Left ventricle myocardium superior (tissue), 1 donor: ENCODE measurements at regions not wholly inside any gene's neighbourhood (a gene's known extent, or its start where the extent isn't known, plus 50 kb on each side); places are given as distances from the start of the nearest gene placed in this dataset.
"Not testable (repeated sequence)": the region's sequence is repeated elsewhere in the genome, so short reads cannot be mapped to it uniquely, and the experiment has no call there.

Source experiments
- ATAC-seq: fragments of 200-7000 bp; cut with Tn5 transposase; one replicate; pipeline ENCODE4 v1.9.1; 2020; ENCODE audit warnings: mild to moderate bottlenecking, moderate library complexity
- DNase-seq: peaks from one replicate; pipeline ENCODE4 v3.0.0-alpha.2; 2020
- intact Hi-C: fragments of 100-400 bp; cut with micrococcal nuclease; formaldehyde crosslinking; loops from one replicate; pipeline ENCODE4 v1.11.0; 2022
- donor health status: DM: no; HTN: yes; CAD: no; lungs with severe emphysema.

- intact Hi-C loops, result no loop called here
- DNase-seq (no peak), ATAC-seq (no peak)
Observed at GRCh38 chrX:34576864-34577263, 80.2 kb downstream of the TMEM47 start.

- intact Hi-C loops, result no loop called here
- no peak for ATAC-seq
- no peak for DNase-seq
Observed at GRCh38 chrX:34565981-34566380, 91.1 kb downstream of the TMEM47 start.

- intact Hi-C loops, result no loop called here
- ATAC-seq, result no peak
- DNase-seq, result no peak
Observed at GRCh38 chrX:34563804-34564203, 93.3 kb downstream of the TMEM47 start.

- no peak for DNase-seq
- ATAC-seq, result no peak
- intact Hi-C loops, result no loop called here
Observed at GRCh38 chrX:34563061-34563460, 94.0 kb downstream of the TMEM47 start.

GRCh38 chrX:34562006-34562405 is 95.1 kb downstream of the TMEM47 start:
- intact Hi-C loops, result no loop called here
- ATAC-seq (no peak), DNase-seq (no peak)

- intact Hi-C loops, result no loop called here
- ATAC-seq (no peak), DNase-seq (no peak)
Observed at GRCh38 chrX:34560180-34560579, 96.9 kb downstream of the TMEM47 start.

- intact Hi-C loops, result no loop called here
- no peak for DNase-seq
- ATAC-seq, result no peak
Observed at GRCh38 chrX:34559325-34559724, 97.8 kb downstream of the TMEM47 start.

GRCh38 chrX:34557733-34558132 is 99.4 kb downstream of the TMEM47 start:
- ATAC-seq (no peak), DNase-seq (no peak)
- intact Hi-C loops, result no loop called here

GRCh38 chrX:34555481-34555880 is 101.6 kb downstream of the TMEM47 start:
- intact Hi-C loops, result no loop called here
- no peak for DNase-seq
- no peak for ATAC-seq

GRCh38 chrX:34546366-34546765 is 110.7 kb downstream of the TMEM47 start:
- no peak for ATAC-seq

GRCh38 chrX:34528081-34528480 is 129.0 kb downstream of the TMEM47 start:
- DNase-seq, result no peak
- no peak for ATAC-seq
- intact Hi-C loops, result no loop called here

More at GRCh38 chrX:34546366-34546765, 110.7 kb downstream of the TMEM47 start:
- intact Hi-C loops, result no loop called here
- DNase-seq, result no peak

- intact Hi-C loops, result no loop called here
- ATAC-seq (no peak), DNase-seq (no peak)
Observed at GRCh38 chrX:34521563-34521962, 135.5 kb downstream of the TMEM47 start.

GRCh38 chrX:34509394-34509793 is 147.7 kb downstream of the TMEM47 start:
- intact Hi-C loops, result no loop called here
- ATAC-seq (no peak), DNase-seq (no peak)

- ATAC-seq, result no peak
- intact Hi-C loops, result no loop called here
- DNase-seq, result no peak
Observed at GRCh38 chrX:34503119-34503518, 154.0 kb downstream of the TMEM47 start.

- ATAC-seq (no peak), DNase-seq (no peak)
- intact Hi-C loops, result no loop called here
Observed at GRCh38 chrX:34493086-34493485, 164.0 kb downstream of the TMEM47 start.

- ATAC-seq, result no peak
Observed at GRCh38 chrX:34491126-34491525, 166.0 kb downstream of the TMEM47 start.

GRCh38 chrX:34487364-34487763 is 169.7 kb downstream of the TMEM47 start:
- intact Hi-C loops, result no loop called here
- ATAC-seq (no peak), DNase-seq (no peak)

More at GRCh38 chrX:34491126-34491525, 166.0 kb downstream of the TMEM47 start:
- no peak for DNase-seq
- intact Hi-C loops, result no loop called here

- intact Hi-C loops, result no loop called here
- DNase-seq, result no peak
- no peak for ATAC-seq
Observed at GRCh38 chrX:34483980-34484379, 173.1 kb downstream of the TMEM47 start.

- ATAC-seq (no peak), DNase-seq (no peak)
- intact Hi-C loops, result no loop called here
Observed at GRCh38 chrX:34470507-34470906, 186.6 kb downstream of the TMEM47 start.

GRCh38 chrX:34467437-34467836 is 189.6 kb downstream of the TMEM47 start:
- intact Hi-C loops, result no loop called here
- no peak for ATAC-seq
- DNase-seq, result no peak

- DNase-seq, intact Hi-C loops, ATAC-seq: not testable (repeated sequence)
Observed at GRCh38 chrX:34463220-34463619, 193.9 kb downstream of the TMEM47 start.

GRCh38 chrX:34457850-34458249 is 199.2 kb downstream of the TMEM47 start:
- ATAC-seq, DNase-seq, intact Hi-C loops: not testable (repeated sequence)
